Central memory CD8-positive, alpha-beta T cell (primary cell): ENCODE measurements at regions not wholly inside any gene's neighbourhood (a gene's known extent, or its start where the extent isn't known, plus 50 kb on each side); places are given as distances from the start of the nearest gene placed in this dataset.

Source experiments
- ATAC-seq: fragments of 150-1000 bp; cut with Tn5 transposase; replicated peaks from 2 replicates; pipeline ENCODE4 v1.10.0; 2022; ENCODE audit warnings: mild to moderate bottlenecking, moderate FRiP score, moderate number of reproducible peaks; ENCODE audit not compliant: poor library complexity, severe bottlenecking; ENCODE audit errors: extremely low read depth
- DNase-seq, 2 donors: peaks; one replicate each; pipeline ENCODE4 v3.0.0; 2021; ENCODE audit warnings: low spot score in 2 of 2
- H3K27ac Mint-ChIP-seq: one replicate; pipeline ENCODE4 v1.8.0; 2022; ENCODE audit warnings: low read depth, mild to moderate bottlenecking, moderate library complexity, mixed read lengths
- H3K27me3 Mint-ChIP-seq: one replicate; pipeline ENCODE4 v1.8.0; 2022; ENCODE audit warnings: mixed read lengths
- H3K36me3 Mint-ChIP-seq: one replicate; pipeline ENCODE4 v1.8.0; 2022; ENCODE audit warnings: mild to moderate bottlenecking, moderate library complexity, mixed read lengths; ENCODE audit not compliant: insufficient read depth
- H3K4me1 Mint-ChIP-seq: one replicate; pipeline ENCODE4 v1.8.0; 2022; ENCODE audit warnings: mixed read lengths
- H3K4me3 Mint-ChIP-seq: one replicate; pipeline ENCODE4 v1.8.0; 2022; ENCODE audit warnings: mild to moderate bottlenecking, moderate library complexity, mixed read lengths
- H3K9me3 Mint-ChIP-seq: one replicate; pipeline ENCODE4 v1.8.0; 2022; ENCODE audit warnings: mixed read lengths

DNA sequence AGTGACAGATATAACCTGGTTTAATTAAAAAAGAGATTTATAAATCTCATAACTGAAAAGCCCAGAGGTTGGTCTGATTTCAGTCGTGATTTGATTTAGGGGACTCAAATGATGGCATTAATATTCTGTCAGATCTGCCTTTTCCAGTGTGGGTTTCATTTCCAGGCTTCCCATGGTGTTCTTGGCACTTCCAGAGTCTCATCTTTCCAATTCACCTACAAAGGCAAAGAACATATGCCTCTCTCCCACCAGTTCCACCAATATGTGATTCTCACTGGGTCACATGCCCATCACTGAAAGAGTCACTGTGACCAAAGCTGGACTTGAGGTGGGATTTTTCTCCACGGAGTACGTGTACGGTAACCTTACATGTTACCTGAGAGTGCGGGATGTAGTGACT lies 137.4 kb upstream of the IL12B start:
- H3K4me1 Mint-ChIP-seq: peaks cover 15% of the 10 kb centered on the region
- no peaks in the 10 kb centered on the region for H3K9me3 Mint-ChIP-seq
- H3K27ac Mint-ChIP-seq: no peak overlapping the region
- H3K36me3 Mint-ChIP-seq: no peaks in the 10 kb centered on the region
- ATAC-seq (no peak), DNase-seq (no peak)
- H3K4me3 Mint-ChIP-seq: no peak overlapping the region
- H3K27me3 Mint-ChIP-seq: no peaks in the 10 kb centered on the region

DNA sequence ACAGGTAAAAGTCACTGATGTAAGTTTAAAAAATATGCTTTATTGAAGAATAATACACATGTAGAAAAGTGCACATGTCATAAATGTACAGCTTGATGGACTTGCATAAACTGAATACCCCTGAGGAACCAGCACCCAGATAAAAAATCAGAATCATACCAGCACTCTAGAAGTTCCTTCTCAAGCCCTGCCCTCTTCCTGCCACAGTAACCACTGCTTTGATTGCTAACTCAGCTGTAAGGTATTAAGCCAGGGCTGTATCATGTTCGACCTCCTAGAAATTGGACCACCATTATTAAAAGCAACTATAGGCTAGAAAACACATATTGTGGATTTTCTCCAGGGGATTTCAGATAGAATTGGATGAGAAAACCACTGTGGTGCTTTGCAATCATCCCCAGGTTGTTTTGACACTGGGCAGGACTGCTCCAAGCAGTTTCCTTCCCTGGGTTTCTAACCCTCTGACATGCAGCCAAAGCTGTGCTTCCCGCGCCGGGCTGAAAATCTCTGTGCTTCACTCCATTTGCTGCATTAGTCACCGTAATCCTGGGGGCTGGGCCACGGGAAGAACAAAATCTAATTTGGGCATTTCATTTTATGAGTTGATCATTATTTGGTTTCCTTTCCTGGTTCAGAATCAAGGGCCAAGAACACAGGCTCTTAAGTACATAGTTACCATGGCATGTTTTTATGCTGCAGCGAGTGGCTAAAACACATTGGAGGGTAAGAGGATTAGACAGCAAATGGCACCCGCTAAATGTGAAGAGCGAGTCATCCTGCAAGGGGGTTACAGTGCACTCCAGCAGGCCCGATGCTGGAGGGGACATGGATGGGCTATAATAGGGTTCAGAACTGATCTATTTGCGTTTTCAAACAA lies 139.4 kb upstream of the IL12B start:
- Mint-ChIP-seq H3K4me1 (peaks cover 15% of the 10 kb centered on the region), H3K27ac (no peak overlapping the region), H3K36me3 (no peaks in the 10 kb centered on the region), H3K9me3 (peaks cover 7% of the 10 kb centered on the region), H3K4me3 (no peak overlapping the region), H3K27me3 (no peaks in the 10 kb centered on the region)
- ATAC-seq: peak; percentile 64
- DNase-seq: no peak

DNA sequence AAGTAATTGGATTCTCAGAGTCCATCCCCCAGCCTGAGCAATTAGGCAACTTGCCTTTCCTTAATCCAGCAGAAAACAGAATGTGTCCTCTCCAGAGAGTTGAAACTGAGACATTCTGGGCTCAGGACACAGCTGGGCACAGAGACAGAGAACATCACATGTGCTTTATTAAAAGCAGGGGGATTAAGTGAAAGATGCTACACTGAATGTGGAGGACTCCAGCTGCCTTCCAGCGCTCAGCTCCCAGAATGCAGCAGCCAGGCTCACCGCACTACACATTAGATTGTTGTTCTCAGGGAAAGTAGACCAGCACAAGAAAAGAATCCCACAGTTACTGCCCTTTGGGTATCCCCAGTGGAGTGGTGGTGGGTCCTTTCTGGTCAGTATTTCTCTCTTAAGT lies 141.6 kb upstream of the IL12B start:
- H3K27me3 Mint-ChIP-seq: no peaks in the 10 kb centered on the region
- no peak overlapping the region for H3K27ac Mint-ChIP-seq
- no peaks in the 10 kb centered on the region for H3K36me3 Mint-ChIP-seq
- peaks cover 18% of the 10 kb centered on the region for H3K9me3 Mint-ChIP-seq
- peaks cover 15% of the 10 kb centered on the region for H3K4me1 Mint-ChIP-seq
- DNase-seq (no peak), ATAC-seq (no peak)
- H3K4me3 Mint-ChIP-seq: no peak overlapping the region

DNA sequence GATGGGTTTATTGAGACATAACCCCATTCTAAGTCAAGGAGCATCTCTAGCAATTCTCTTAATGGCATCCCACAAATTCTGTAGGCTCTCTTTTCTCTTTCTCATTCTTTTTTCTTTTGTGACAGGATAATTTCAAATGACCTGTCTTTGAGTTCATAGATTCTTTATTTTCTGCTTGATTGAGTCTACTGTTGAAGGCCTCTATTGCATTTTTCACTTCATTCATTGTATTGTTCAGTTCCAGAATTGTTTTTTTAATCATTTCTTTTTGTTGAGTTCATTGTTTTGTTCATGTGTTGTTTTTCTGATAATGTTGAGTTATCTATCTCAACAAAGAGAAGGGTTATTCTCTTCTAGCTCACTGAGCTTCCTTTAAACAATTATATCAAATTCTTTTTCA lies 144.7 kb upstream of the IL12B start:
- ATAC-seq: no peak
- peaks cover 18% of the 10 kb centered on the region for H3K9me3 Mint-ChIP-seq

DNA sequence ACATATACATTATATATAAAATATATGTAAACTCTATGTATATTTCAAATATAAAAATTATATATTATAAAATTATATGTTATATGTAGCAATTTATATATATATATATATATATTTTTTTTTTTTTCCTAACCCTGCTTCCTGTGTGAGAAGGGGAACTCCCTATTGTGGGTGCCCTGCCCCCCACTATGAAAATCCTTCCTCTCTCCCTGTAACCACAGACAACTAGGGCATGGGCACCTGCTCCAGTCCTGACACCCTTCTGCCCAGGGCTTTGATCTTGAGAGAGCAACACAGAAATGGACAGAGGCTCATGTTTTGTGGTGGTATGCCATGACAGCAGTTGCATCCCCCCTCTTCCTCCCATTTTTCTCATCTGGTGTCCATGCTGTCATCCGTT lies 148.7 kb upstream of the IL12B start:
- DNase-seq (no peak), ATAC-seq (no peak)
- Mint-ChIP-seq H3K27me3 (no peaks in the 10 kb centered on the region), H3K4me1 (peaks cover 14% of the 10 kb centered on the region), H3K27ac (no peak overlapping the region), H3K36me3 (no peaks in the 10 kb centered on the region), H3K9me3 (peaks cover 18% of the 10 kb centered on the region), H3K4me3 (no peak overlapping the region)

More for the DNA sequence above, 144.7 kb upstream of the IL12B start:
- Mint-ChIP-seq H3K27me3 (no peaks in the 10 kb centered on the region), H3K4me3 (no peak overlapping the region), H3K36me3 (no peaks in the 10 kb centered on the region), H3K4me1 (peaks cover 13% of the 10 kb centered on the region), H3K27ac (no peak overlapping the region)
- DNase-seq: no peak

DNA sequence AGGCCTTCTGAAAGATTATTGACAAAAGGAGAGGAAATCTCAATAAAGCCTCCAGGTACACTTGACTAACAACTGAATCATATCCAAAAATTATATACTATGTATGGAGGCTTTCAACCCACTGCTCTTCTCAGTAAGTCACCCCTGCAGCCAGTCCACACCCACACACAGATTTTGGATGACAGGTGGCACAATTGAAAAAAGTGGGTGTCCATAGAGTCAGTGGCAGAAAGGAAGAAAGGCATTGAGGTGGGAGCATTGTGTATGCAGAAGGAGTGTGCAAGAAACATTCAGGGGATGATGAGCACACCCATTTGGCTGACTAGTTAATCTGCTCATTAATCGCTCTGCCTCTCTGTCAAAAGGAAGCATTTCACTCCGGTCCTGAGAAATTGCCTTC lies 150.6 kb upstream of the IL12B start:
- Mint-ChIP-seq H3K36me3 (no peaks in the 10 kb centered on the region), H3K27ac (no peak overlapping the region), H3K9me3 (peaks cover 4% of the 10 kb centered on the region), H3K4me1 (peaks cover 14% of the 10 kb centered on the region), H3K4me3 (no peak overlapping the region), H3K27me3 (no peaks in the 10 kb centered on the region)
- ATAC-seq: no peak
- DNase-seq: no peak

DNA sequence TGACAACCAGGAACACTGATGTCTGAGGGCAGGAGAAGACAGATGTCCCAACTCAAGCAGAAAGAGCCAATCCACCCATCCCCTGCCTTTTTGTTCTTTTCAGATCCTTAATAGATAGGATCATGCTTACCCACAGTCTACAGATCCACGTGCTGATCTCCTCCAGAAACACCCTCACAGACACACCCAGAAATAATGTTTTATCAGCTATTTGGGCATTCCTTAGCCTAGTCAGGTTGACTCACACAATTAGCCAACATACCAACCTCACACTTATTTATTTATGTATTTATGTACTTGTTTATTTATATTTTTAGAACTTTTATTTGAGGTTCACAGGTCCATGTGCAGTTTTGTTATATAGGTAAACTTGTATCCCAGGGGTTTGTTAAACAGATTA lies 151.5 kb upstream of the IL12B start:
- no peaks in the 10 kb centered on the region for H3K27me3 Mint-ChIP-seq
- H3K4me1 Mint-ChIP-seq: peaks cover 14% of the 10 kb centered on the region
- ATAC-seq: no peak
- no peak for DNase-seq
- no peaks in the 10 kb centered on the region for H3K36me3 Mint-ChIP-seq
- H3K9me3 Mint-ChIP-seq: no peaks in the 10 kb centered on the region
- H3K4me3 Mint-ChIP-seq: no peak overlapping the region
- no peak overlapping the region for H3K27ac Mint-ChIP-seq

DNA sequence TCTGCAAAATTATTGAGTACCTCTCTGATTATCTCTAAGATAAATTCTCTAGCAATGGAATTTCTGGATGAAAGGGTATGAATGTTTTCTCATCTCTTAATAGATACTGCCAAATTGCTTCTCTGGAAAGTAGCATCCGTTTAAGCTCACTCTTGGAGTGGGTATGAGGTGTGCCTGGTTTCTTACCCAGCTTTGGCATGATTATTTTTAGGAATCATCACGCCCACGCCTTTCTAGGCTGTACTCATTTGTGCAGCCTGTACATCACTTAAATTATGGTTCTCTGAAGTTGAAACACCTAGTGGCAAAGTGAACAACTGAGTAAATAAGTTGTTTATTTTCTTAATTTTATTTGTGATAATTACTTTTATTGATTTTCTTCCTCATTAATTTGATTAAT lies 156.5 kb upstream of the IL12B start:
- ATAC-seq (no peak), DNase-seq (no peak)
- no peaks in the 10 kb centered on the region for H3K4me1 Mint-ChIP-seq
- H3K9me3 Mint-ChIP-seq: no peaks in the 10 kb centered on the region
- H3K36me3 Mint-ChIP-seq: no peaks in the 10 kb centered on the region
- H3K27me3 Mint-ChIP-seq: no peaks in the 10 kb centered on the region
- H3K4me3 Mint-ChIP-seq: no peak overlapping the region
- no peak overlapping the region for H3K27ac Mint-ChIP-seq

DNA sequence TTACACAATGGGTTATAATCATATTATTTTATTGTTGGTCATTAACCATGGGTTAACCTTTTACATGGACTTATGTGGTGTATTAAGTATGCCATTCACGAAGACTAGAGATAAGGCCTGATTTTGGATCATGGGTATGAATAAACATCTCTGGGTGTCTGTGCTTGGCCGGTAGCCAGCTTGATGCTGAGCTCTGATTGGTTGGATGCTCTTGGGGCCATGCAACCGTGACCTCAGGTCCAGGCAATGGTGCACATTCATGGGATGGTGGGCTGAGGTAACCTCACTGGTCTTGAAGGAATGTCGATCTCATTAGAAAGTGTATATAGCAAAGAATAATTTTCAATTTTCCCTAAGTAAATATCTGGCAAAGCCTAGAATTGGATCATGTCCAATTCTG lies 158.2 kb upstream of the IL12B start:
- H3K4me1 Mint-ChIP-seq: no peaks in the 10 kb centered on the region
- no peaks in the 10 kb centered on the region for H3K36me3 Mint-ChIP-seq
- no peak for ATAC-seq
- H3K4me3 Mint-ChIP-seq: no peak overlapping the region
- H3K27me3 Mint-ChIP-seq: no peaks in the 10 kb centered on the region
- DNase-seq: no peak
- H3K9me3 Mint-ChIP-seq: no peaks in the 10 kb centered on the region
- no peak overlapping the region for H3K27ac Mint-ChIP-seq

DNA sequence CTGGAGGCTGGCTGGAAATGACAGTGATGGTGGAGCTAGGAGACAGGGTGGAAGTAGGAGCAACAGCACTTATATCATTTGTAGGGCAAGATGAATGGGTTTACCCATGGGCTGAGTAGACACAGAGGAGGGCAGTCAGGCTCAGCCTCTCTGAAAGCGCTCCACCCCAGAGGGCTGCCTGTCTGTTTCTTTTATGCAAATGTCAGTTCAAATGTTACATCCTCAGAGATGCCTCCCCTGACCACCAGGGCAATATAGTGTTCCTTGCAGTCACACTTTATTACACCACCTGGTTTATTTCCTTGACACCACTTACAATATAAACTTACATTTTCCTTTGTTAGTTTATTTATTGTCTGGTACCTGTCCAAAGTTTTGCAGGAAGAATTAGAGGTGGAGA lies 159.5 kb upstream of the IL12B start:
- Mint-ChIP-seq H3K9me3 (no peaks in the 10 kb centered on the region), H3K4me1 (no peaks in the 10 kb centered on the region), H3K27me3 (no peaks in the 10 kb centered on the region), H3K4me3 (no peak overlapping the region), H3K27ac (no peak overlapping the region), H3K36me3 (no peaks in the 10 kb centered on the region)
- no peak for ATAC-seq
- no peak for DNase-seq

DNA sequence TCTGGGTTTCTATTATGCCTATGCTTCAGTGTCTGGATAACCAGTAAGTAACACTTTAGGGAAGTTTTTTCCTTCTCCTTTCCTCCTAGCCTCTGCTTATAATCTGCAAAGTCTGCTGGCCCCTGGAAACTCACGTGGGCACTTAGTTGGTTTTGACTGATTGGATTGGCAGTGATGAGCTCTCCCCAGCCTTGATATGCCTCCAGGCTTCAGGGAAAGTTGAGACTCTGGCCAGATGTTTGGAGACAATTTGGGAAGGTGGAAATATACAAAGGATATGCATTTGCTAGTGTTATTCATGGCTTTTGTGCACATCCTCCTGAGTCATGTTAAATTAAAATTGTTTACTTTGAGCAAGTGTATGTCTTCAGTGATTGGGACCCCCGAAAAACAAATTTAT lies 160.2 kb upstream of the IL12B start:
- DNase-seq: no peak
- H3K27ac Mint-ChIP-seq: no peak overlapping the region

DNA sequence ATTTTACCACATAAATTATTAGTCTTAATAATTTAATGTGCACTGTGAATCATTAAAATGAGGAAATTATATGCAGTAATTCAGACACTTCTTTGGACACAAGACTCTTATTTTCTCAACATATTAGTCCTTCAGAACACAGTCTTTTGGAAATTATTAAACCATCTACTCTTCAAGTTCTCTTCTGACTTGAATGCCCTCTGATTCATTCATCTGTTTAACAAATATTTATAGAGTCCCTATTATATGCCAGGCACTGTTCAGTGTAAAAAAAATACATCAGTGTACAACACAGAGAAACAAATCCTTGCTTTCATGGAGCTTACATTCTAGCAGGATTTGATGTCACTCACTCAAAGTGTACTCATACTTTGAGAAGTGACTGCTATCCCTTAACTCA lies 163.4 kb upstream of the IL12B start:
- no peak for ATAC-seq
- Mint-ChIP-seq H3K9me3 (no peaks in the 10 kb centered on the region), H3K4me3 (no peak overlapping the region), H3K36me3 (no peaks in the 10 kb centered on the region), H3K27me3 (no peaks in the 10 kb centered on the region), H3K27ac (no peak overlapping the region), H3K4me1 (no peaks in the 10 kb centered on the region)
- no peak for DNase-seq

More for the DNA sequence above, 160.2 kb upstream of the IL12B start:
- no peaks in the 10 kb centered on the region for H3K36me3 Mint-ChIP-seq
- H3K4me1 Mint-ChIP-seq: no peaks in the 10 kb centered on the region
- no peaks in the 10 kb centered on the region for H3K9me3 Mint-ChIP-seq
- H3K4me3 Mint-ChIP-seq: no peak overlapping the region
- no peak for ATAC-seq
- no peaks in the 10 kb centered on the region for H3K27me3 Mint-ChIP-seq

DNA sequence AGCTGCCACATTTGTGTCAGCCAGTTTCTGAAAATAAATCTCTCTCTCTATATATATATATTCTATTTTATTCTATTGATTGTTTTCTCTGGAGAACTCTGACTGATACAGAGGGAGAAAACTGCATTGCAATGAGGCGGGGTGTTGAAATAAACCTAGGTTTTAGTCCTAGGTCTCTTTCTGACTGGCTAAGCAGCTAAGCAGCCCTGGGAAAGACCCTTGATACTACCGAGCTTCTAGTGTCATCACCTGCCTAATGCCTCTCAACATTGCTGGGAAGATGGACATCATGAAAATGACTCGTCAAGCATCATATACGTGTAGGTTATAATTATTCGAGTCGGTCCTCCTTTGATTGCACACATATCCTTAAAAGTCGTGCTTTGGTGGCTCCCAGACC lies 166.5 kb upstream of the IL12B start:
- Mint-ChIP-seq H3K4me1 (no peaks in the 10 kb centered on the region), H3K9me3 (no peaks in the 10 kb centered on the region), H3K36me3 (peaks cover 1% of the 10 kb centered on the region), H3K27me3 (no peaks in the 10 kb centered on the region), H3K4me3 (no peak overlapping the region), H3K27ac (no peak overlapping the region)
- no peak for DNase-seq
- ATAC-seq: no peak
